ENCODE measurements at regions not wholly inside any gene's neighbourhood (a gene's known extent, or its start where the extent isn't known, plus 50 kb on each side); places are given as distances from the start of the nearest gene placed in this dataset.

DNA sequence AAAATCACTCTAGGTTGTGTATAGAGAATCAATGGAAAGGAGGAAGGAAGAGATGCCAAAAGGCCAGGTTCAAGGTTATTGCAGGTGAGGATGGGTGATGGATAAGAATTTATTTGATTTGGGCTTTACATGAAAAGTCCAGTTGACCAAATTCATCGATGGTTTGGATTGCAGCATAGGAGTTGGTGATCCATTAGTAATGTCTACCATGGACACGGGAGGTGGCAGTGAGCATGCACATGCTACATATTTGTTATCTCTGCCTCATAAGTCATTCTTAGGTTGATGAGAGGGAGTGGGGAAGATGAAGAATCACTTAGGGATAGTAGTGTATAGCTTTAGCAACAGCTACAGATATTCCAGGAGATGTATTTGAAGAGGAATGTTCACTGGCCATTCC is 211.4 kb downstream of the PHETA1 start:
- no peak for DNase-seq (ENCODE audit: low read depth in 1 of 2, low spot score in 1 of 2)

DNA sequence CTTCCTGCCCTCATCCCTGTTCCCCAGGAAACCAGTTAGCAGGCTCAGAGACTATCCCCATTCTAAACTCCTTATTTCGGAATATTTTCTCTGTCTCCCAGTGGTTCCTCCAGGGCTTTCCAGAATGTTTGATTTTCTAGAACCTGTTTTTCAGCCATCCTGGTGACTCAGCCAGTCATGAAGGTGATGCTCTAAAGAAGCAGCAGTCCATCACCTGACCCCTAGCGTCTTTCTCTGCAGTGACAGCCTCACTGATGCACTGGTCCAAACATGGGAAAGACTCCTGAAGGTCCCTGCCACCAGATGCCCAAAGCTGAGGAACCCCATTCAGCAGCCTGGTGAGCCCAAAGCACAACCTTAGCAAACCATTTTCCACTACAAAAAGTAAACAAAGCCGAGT is 212.6 kb downstream of the PHETA1 start:
- DNase-seq (ENCODE audit: low read depth in 1 of 2, low spot score in 1 of 2): no peak

DNA sequence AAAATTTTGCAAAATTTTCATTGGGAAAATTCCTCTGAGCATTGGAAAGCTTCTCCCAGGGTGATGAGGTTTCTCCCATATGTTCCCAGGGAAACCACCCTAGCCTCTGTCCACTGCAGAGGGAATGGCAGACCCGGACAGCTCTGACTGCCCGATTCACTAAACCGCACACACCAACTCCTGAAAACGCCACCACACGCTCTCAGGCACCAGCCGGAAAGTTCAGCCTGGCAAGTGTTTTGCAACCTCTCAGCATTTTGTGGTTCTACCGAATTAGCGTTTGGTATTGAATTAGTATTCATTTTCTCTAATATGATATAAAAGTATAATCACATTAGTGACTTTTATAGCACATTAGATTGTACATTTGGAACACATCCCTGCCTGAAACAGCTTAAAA is 213.4 kb downstream of the PHETA1 start:
- DNase-seq (ENCODE audit: low read depth in 1 of 2, low spot score in 1 of 2): no peak

DNA sequence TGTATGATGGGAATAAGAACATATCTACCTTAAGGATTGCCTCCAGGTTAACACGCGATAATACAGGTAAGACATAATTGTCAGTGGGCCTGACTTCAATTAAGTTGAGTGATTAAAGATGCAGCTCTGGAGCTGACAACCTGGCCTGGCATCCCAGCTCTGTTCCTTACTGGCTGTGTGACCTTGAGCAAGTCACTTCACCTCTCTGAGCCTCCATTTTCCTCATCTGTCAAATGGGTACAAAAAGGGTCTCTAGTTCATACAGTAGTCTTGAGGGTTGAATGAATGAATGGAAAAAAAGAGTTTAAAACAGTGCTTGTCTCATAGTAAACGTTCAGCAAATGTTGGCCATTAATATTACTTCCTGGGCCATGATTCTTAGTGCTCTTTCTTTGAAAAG is 213.9 kb downstream of the PHETA1 start:
- no peak for DNase-seq (ENCODE audit: low read depth in 1 of 2, low spot score in 1 of 2)

DNA sequence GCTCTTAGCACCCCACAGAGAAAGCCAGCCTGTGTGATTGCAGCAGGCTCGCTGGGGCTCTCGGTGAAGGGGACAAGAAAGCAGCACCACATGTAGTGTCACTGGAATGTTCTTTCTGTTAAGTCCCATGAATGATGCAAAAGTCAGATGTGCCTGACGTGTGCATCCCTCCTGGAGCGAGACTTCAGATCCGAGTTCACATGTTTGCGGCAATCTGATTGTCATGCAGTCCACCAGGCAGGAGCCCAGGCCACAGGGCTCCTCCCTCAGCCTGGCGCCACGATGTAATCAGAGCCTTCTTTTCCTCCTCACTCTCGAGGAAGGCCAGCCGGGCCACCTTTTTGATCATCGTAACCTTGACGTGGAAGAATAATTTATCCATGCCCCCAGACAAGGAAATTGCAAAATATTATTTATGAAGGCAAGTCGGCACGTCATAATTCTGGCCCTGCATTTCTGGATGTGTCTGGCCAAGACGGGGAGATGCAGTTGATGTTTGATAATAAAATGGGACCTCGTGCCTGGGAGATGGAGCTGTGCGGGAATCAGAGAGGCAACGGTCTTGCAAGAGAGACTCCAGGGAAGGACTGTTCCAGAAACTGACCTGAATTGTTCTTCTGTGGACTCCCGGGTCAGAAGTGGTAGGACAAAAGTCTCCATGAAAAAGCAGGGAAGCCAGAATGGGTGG is 214.6 kb downstream of the PHETA1 start:
- no peak for DNase-seq (ENCODE audit: low read depth in 1 of 2, low spot score in 1 of 2)

DNA sequence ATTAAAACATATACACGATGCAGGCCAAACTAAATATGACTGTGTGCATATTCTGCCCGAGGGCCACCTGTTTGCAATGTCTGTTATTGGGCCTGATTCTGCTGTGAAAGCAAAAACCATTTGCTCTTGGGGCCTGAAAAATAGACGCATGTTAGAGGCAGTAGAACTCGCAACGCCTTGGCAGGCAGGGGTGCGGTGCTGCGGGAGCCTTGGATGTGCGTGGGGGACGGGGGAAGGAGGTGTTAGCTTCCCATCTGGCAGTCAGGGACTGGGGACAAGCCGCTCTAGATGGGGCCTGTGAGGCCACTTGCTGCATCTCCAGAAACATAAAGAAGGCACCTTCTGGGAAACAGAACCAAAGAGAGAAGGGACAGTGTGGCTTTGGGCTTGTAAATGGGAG is 216.3 kb downstream of the PHETA1 start:
- no peak for DNase-seq (ENCODE audit: low read depth in 1 of 2, low spot score in 1 of 2)

DNA sequence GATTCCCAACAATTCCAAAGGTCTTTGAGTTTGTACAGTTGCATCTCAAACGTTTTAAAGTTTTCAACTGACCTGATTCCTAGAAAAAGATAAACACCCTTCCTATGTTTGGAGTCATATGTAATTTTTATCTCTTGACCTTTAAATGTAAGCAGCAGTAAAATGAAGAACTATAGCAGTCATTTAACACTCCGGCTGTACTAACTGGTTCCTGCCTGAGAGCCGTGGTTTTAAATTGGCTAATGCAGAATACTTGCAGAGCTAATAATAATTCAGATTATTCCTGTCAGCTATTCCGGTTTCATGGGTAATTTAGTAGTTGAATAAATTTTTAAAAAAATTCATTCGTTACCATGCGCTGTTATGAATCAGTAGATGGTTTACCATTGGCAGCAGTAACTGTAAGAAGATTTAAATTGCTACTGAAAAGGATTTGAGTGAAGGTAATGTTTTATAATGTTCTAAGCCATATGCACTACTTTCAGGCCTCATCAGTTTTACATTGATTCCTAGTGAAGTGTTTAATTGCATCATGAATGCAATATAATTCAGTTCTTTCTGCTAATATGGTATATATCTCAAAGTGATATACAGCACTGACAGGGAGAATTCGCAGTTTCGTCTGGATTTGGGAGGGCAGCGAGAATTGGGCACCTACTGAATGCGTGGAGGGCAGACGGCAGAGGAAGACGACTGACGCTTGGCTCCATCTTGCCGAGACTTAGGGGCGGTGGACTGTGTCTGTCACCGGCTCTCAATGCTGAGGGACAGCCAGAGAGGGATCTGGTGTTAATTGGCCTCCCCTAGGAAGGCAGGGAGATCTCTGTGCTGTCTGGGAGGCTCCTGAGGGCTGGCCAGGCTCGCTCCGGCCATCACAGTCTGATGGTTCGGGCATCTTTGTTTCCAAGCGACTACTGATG is 217.7 kb downstream of the PHETA1 start:
- no peak for DNase-seq (ENCODE audit: low read depth in 1 of 2, low spot score in 1 of 2)

DNA sequence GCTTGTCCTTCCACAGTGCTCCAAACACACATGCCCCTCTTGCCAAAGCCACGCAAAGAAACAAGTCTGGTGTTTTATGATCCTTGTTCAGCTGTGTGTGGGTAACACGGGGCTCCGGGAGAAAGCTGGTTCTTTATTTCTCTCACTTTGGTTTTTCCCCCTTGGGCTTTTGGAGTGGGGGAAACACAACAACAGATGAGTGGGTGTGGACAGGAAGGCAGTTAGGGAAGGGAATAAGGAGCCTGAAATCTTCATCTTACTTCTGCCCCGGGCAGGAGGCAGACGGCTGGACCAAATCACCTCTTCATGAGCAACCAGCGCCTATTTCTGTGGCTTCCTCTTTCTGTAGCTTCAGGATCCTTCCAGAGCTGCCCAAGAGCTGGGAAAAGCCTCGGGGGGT is 218.5 kb downstream of the PHETA1 start:
- no peak for DNase-seq (ENCODE audit: low read depth in 1 of 2, low spot score in 1 of 2)

DNA sequence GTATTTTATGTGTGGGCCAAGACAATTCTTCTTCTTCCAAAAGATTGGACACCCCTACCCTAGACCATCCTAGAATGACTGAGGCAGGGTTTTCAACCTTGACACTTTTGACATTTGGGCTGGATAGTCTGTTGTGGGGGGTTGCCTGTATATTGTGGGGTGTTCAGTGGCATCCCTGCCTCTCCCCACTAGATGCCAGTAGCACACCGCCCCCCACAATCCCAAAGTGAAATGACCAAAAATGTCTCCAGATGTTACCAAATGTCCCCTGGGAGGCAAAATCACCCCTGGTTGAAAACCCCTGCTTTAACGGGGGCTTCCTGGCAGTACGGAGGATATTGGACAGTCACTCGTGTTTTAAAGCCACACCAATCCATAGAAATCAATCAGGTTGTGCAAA is 219.6 kb downstream of the PHETA1 start:
- DNase-seq (ENCODE audit: low read depth in 1 of 2, low spot score in 1 of 2): no peak

DNA sequence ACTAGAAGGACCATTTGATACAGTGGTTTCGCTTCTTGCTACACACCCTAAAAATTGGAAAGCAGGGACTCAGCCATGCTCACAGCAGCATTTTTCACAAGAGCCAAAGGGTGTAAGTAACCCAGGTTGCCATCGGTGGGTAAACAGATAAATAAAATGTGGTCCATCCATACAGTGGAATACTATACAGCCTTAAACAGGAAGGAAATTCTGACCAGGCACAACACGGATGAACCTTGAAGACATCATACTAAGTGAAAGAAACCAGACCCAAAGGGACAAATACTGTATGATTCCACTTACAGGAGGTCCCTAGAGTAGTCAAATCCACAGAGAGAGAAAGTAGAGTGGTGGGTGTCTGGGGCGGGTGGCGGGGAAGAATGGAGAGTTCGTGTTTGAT is 220.9 kb downstream of the PHETA1 start:
- DNase-seq (ENCODE audit: low read depth in 1 of 2, low spot score in 1 of 2): no peak

DNA sequence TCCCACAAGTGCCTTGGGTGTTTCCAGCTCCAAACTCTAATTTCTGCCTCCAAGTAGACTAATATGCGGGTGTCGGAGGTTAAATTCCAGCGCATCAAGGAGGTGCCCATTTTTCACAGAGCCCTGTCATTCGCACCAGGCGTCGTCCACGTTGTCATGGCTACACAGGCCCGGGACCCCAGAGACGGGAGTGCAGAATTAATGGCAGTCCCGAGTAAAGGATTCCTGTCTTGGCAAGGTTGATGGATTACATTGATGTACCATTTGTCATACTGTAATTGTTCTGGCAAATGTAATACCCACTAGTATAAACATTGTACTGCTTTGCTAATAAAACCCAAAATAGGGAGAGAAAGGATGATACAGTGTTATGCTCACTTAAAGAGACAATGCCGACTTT is 222.9 kb upstream of the MYL2 start:
- DNase-seq (ENCODE audit: low read depth in 1 of 2, low spot score in 1 of 2): no peak

DNA sequence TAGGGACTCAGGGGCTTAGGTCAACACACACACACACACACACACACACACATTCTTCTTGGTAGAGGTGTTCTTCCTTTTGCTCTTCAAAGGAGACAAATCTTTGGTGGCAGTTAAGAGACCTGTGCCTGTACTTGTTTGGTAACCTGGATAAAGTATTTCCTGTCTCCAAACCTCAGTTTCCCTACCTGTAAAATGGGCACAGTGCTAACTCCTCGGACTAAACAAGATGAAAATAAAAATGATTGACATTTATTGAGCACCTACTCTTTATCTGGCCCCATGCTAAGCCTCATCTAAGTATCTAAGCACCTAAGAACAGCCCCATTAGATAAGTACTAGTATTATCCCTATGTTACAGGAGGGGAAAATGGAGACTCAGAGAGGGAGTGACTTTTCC is 220.8 kb upstream of the MYL2 start:
- no peak for DNase-seq (ENCODE audit: low read depth in 1 of 2, low spot score in 1 of 2)

DNA sequence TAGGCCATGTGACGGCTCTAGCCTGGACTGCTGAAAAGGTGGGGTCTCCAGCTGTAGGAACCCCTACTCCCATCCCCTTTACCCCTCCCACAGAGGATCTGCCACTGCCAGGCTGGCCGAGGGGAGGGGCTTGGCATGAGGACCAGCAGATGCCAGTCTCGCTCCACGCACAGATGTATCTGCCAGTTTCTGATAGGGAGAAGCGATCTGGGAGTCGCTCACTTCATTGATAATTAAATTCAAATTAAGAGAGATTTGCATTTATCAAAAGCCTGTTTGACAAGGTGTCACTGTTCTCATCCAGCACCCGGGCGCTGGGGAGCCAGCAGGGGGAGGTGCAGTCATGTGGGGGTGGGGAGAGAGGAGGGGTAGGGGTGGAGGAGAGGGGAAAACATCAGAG is 217.6 kb upstream of the MYL2 start:
- no peak for DNase-seq (ENCODE audit: low read depth in 1 of 2, low spot score in 1 of 2)

DNA sequence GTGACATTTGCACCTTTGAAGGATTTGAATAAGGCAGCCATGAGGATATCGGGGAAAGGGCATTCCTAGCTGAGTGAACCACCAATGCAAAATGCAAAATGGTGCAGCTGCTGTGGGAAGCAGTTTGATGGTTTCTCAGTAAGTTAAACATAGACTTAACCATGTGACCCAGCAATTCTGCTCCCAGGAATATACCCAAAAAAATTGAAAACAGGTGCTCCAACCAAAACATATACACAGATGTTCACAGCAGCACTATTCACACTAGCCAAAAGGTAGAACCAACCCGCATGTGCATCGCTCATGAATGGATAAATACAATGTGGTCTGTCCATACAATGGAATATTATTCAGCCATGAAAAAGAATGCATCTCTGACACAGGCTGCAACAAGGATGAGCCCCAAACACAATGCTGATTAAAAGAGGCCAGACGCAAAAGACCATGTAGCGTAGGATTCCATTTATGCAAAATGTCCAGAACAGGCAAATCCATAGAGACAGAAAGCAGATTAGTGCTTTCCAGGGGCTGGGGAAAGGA is 215.0 kb upstream of the MYL2 start:
- DNase-seq (ENCODE audit: low read depth in 1 of 2, low spot score in 1 of 2): no peak

DNA sequence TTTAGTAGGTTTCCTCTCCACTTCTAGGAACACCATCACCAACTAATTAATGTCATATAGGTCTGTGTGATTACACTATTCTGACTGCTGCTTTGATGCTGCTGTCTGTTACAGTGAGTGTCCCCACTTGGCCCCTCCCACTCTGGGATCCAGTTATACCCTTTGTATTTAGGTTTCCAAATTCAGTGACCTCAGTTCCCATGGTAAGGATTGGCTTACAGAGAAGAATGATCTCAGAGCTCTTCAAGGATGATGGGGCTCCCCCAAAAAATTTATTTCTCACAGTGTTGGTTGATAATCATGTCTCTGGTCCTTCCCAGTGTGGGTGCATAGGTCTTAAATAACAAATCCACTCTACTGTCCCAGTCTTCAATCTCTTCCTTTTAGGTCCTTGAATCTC is 210.0 kb upstream of the MYL2 start:
- DNase-seq (ENCODE audit: low read depth in 1 of 2, low spot score in 1 of 2): no peak

DNA sequence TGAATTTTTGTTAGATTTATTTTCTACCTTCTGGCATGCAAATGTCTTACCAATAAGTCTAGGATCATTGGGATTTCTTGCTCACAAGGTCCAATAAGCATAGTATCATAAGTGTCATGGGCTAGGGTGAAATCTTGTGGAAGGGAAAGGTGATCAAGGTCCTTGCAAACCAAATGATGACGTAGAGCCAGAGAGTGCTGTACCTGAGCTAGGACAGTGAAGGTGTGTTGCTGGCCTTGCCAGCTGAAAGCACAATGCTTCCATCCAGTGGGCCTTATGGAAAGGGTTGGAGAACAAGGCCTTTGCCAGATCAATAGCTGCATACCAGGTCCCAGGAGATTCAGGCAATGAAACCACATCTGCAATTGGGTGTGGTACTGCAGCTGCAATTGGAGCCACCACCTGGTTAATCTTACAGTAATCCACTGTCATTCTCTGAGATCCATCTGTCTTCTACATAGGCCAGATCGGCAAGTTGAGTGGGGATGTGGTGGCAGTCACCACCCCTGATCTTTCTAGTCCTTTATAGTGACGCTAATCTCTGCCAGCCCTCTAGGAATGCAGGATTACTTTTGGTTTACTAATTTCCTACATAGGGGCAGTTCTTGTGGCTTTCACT is 208.9 kb upstream of the MYL2 start:
- no peak for DNase-seq (ENCODE audit: low read depth in 1 of 2, low spot score in 1 of 2)

DNA sequence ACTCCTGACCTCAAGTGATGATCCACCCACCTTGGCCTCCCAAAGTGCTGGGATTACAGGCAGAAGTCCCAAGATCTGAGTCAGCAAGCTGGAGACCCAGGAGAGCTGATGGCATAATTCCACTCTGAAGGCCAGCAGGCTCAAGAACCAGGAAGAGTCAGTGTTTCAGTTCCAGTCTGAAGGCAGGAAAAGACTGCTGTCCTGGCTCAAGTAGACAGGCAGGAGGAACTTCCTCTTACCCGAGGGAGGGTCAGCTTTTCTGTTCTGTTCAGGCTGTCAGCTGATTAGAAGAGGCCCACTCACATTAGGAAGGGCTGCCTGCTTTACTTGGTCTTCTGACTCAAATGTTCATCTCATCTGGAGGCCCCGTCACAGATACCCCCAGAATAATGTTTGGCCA is 206.0 kb upstream of the MYL2 start:
- DNase-seq (ENCODE audit: low read depth in 1 of 2, low spot score in 1 of 2): no peak

DNA sequence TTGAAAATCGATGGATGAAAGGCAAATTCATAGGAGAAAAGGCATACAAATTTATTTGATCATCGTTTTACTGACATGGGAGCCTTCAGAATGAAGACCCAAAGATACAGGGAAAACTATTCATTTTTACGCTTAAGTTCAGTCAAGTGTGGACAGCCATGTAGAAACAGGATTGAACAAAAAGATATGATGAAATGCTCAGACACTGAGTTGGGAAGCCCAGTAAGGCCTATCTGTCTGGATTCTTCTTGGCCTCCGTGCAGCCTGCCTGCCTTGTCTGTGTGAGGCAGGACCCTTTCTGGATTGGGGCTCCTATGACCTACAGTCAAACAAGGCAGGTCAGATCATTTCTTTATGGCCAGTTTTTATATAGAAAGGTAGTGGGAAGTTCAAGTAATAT is 203.8 kb upstream of the MYL2 start:
- DNase-seq (ENCODE audit: low read depth in 1 of 2, low spot score in 1 of 2): no peak

DNA sequence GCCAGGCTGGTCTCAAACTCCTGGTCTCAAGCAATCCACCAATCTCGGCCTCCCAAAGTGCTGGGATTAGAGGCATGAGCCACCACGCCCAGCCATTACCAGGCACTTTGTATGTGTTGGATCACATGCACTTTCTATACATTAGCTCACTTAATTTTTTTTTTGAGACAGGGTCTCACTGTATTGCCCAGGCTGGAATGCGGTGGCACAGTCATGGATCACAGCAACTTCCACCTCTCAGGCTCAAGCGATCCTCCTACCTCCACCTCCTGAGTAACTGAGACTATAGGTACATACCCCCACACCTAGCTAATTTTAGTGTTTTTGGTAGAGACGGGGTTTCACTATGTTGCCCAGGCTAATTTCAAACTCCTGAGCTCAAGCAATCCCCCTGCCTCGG is 203.0 kb upstream of the MYL2 start:
- no peak for DNase-seq (ENCODE audit: low read depth in 1 of 2, low spot score in 1 of 2)

DNA sequence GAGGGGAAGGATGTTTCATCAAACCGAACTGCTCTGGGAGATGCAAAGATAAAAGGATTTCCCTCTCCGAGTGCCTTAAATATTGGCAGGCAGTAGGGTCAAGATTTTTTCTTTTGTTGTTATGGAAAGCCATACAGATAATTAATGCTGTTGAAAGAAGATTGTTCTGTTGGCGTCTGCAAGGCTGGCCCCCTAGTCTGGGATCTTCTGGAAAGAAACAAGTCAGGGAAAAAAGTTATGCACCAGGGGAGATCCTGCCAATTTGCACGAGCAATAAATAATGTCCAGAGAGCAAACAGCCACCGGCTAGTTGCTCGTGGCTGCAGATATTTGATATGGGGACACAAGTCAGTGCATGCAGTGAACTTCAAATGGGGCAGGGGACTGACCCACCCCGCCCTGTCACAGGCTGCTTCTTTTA is 202.1 kb upstream of the MYL2 start:
- DNase-seq (ENCODE audit: low read depth in 1 of 2, low spot score in 1 of 2): no peak

DNA sequence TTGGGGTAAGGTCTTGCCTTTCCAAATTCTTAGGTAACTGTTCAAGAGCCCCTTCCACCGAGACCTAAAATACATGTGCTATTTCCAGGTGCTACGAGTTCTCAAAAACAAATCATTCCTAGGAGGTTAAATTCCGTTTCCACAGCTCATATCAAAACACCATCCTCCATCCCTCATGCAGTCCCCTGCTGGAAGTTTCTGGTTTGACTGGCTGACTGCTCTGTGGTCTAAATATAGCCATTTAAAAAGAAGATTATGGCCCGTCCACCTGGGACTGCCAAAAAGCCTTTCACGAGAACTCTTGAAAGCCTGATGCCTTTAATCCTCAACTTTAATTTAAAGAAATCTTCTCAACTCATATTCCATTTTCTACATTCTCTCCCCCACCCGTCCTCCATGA is 201.5 kb upstream of the MYL2 start:
- no peak for DNase-seq (ENCODE audit: low read depth in 1 of 2, low spot score in 1 of 2)

DNA sequence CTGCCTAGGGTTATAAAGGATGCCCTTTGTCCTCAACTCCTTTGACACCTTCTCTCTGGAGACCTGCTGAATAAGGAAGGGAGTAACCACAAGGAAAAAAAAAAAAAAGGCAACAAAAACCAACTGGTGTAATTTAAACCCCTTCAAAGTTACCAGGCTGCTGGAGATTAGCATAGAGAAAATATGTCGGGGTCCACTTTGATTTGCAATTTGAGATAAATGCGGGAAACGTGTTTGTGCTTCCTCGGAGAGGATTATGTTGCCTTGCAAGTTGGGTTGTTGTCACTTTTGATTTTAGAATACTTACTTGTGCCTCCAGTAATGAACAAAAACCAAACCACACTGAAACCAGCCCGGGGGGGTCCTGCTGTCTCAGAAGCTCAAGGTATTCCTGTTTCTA is 200.2 kb upstream of the MYL2 start:
- DNase-seq (ENCODE audit: low read depth in 1 of 2, low spot score in 1 of 2): no peak

Data from activated CD4-positive, alpha-beta T cell treated with anti-CD3 and anti-CD28 coated beads, Interleukin-2, amount 50 U/mL, for 24 hours (primary cell).